ENCODE measurements at regions not wholly inside any gene's neighbourhood (a gene's known extent, or its start where the extent isn't known, plus 50 kb on each side); places are given as distances from the start of the nearest gene placed in this dataset.

DNA sequence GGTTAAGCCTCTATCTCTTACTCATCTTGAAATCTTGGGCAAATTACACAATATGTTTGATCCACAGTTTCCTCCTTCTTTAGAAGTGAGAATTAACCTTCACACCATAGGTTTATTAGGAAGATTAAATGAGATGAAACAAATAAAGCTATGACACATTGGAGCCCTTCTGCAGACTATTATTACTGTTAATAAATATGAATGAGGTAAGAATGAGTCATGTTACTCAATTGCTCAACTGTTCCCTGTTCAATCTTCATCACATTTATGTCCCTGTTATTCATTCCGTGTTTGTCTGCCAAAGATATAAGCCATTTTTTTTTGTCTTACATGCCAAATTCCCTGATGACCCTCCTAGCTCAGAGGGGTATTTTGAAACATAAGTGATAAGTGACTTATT, 52.1 kb upstream of the PAPPA start:
- TF ChIP-seq, protein P1, sequence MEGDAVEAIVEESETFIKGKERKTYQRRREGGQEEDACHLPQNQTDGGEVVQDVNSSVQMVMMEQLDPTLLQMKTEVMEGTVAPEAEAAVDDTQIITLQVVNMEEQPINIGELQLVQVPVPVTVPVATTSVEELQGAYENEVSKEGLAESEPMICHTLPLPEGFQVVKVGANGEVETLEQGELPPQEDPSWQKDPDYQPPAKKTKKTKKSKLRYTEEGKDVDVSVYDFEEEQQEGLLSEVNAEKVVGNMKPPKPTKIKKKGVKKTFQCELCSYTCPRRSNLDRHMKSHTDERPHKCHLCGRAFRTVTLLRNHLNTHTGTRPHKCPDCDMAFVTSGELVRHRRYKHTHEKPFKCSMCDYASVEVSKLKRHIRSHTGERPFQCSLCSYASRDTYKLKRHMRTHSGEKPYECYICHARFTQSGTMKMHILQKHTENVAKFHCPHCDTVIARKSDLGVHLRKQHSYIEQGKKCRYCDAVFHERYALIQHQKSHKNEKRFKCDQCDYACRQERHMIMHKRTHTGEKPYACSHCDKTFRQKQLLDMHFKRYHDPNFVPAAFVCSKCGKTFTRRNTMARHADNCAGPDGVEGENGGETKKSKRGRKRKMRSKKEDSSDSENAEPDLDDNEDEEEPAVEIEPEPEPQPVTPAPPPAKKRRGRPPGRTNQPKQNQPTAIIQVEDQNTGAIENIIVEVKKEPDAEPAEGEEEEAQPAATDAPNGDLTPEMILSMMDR (IDR thresholded peaks at IDR 0.05) = no peak
- TF ChIP-seq POLR2A (IDR thresholded peaks at IDR 0.05) = no peak
- TF ChIP-seq EP300 (IDR thresholded peaks at IDR 0.05) = no peak
- no peak for TF ChIP-seq POLR2AphosphoS5 (IDR thresholded peaks at IDR 0.05)
- ATAC-seq (ENCODE audit: low FRiP score in 2 of 2) = peak in 1 of 2 donors; percentile 88
- no peak overlapping the region for H3K4me3 ChIP-seq
- no peaks in the 10 kb centered on the region for H3K36me3 ChIP-seq
- no peaks in the 10 kb centered on the region for H3K9me3 ChIP-seq
- H3K27me3 ChIP-seq = no peaks in the 10 kb centered on the region
- H3K27ac ChIP-seq = no peak overlapping the region
- 57 to 66% methylated on average over 1 of the region's 1 CpG for WGBS, 2 donors
- H3K4me1 ChIP-seq = no peaks in the 10 kb centered on the region
- no peak for DNase-seq

GRCh38 chr9:116102596-116102995, 51.0 kb upstream of the PAPPA start:
- no peak for TF ChIP-seq POLR2A (IDR thresholded peaks at IDR 0.05)
- TF ChIP-seq EP300 (IDR thresholded peaks at IDR 0.05) = no peak
- TF ChIP-seq, protein P1 (IDR thresholded peaks at IDR 0.05) = no peak
- no peak for TF ChIP-seq POLR2AphosphoS5 (IDR thresholded peaks at IDR 0.05)
- DNase-seq (no peak), ATAC-seq (ENCODE audit: low FRiP score in 2 of 2) (no peak)
- no peaks in the 10 kb centered on the region for H3K9me3 ChIP-seq
- no peaks in the 10 kb centered on the region for H3K4me1 ChIP-seq
- no peak overlapping the region for H3K4me3 ChIP-seq
- H3K36me3 ChIP-seq = no peaks in the 10 kb centered on the region
- H3K27ac ChIP-seq = no peak overlapping the region
- H3K27me3 ChIP-seq = no peaks in the 10 kb centered on the region
- WGBS, 2 donors = 78 to 86% methylated on average over 6 of the region's 6 CpGs

Small RNA genes in the stretch of these regions (small RNA-seq; reads per million reads assigned to genes)
- gene RF00004 = 0 reads per million in 4 donors

Data from upper lobe of left lung (tissue), 6 donors.